Heart right ventricle (tissue), 16 donors: ENCODE measurements at regions not wholly inside any gene's neighbourhood (a gene's known extent, or its start where the extent isn't known, plus 50 kb on each side); places are given as distances from the start of the nearest gene placed in this dataset.

Experiments used
- ATAC-seq, 8 donors: fragments of 200-7000 bp; cut with Tn5 transposase; one replicate each; pipeline ENCODE4 v1.9.1; 2020; ENCODE audit warnings: mild to moderate bottlenecking in 8 of 8, moderate library complexity in 8 of 8, moderate number of reproducible peaks in 1 of 8
- DNase-seq, 2 donors: peaks; one replicate each; pipeline ENCODE4 v3.0.0-alpha.2; 2020
- H3K27ac ChIP-seq, 10 donors: fragments of 200-600 bp; sonication (generic) in 2 of 10; one replicate each; pipeline versions ENCODE4 v1.5.0 to v1.8.0; 2020 to 2022; ENCODE audit warnings: mild to moderate bottlenecking in 3 of 10
- H3K27me3 ChIP-seq, 7 donors: fragments of 200-600 bp; one replicate each; pipeline ENCODE4 v1.8.0; 2021 to 2022; ENCODE audit warnings: mild to moderate bottlenecking in 2 of 7
- H3K36me3 ChIP-seq, 9 donors: fragments of 200-600 bp; sonication (generic) in 1 of 9; one replicate each; pipeline versions ENCODE4 v1.5.0 to v1.8.0; 2020 to 2022; ENCODE audit warnings: mild to moderate bottlenecking in 2 of 9
- H3K4me1 ChIP-seq, 9 donors: fragments of 200-600 bp; sonication (generic) in 1 of 9; one replicate each; pipeline versions ENCODE4 v1.5.0 to v1.8.0; 2020 to 2022; ENCODE audit warnings: mild to moderate bottlenecking in 4 of 9
- H3K4me3 ChIP-seq, 10 donors: fragments of 200-600 bp; sonication (generic) in 2 of 10; one replicate each; pipeline versions ENCODE4 v1.5.0 to v1.8.0; 2020 to 2022; ENCODE audit warnings: mild to moderate bottlenecking in 7 of 10, moderate library complexity in 2 of 10
- H3K9me3 ChIP-seq, 11 donors: fragments of 200-600 bp in 10 of 11; sonication (generic) in 2 of 11; one replicate each; pipeline versions ENCODE4 v1.5.0 to v1.8.0; 2013 to 2022; ENCODE audit warnings: mild to moderate bottlenecking in 2 of 11, control low read depth in 1 of 11, moderate library complexity in 1 of 11
- WGBS, 2 donors: extraction: QIAGEN DNeasy Blood & Tissue Kit; methylation state at CpG; one replicate each; pipeline ENCODE4 v1.1.7; 2013; ENCODE audit warnings: inconsistent platforms in 1 of 2; 5-methylcytosine and 5-hydroxymethylcytosine counted together
- intact Hi-C, 10 donors: fragments of 100-400 bp; cut with DNase I; formaldehyde crosslinking; loops; one replicate each; pipeline versions ENCODE4 v1.11.1 to v1.14.2; 2022
- TF ChIP-seq, protein P1 (sequence below), 9 donors: fragments of 200-600 bp; sonication (generic) in 2 of 9; IDR thresholded peaks; one replicate each; pipeline versions ENCODE4 v1.5.0 to v1.8.0; 2021 to 2022; ENCODE audit warnings: antibody characterized with exemption in 9 of 9, mild to moderate bottlenecking in 5 of 9, moderate library complexity in 1 of 9
- donor health status: Arrhythmogenic right ventricular cardiomyopathy.
- donor health status: ischemic (EF 13 %, LVEDD 7.1; RV severe dilation, severe dysfunction).
- donor health status: healthy with polysubstance abuse.
- donor health status: DM: no; HTN: yes; CAD: no.
- donor health status: DM: no; HTN: no; CAD: no.
- donor health status: ischemic (EF 25% LVEDD 6.9; RV normal size, moderate dysfunction).
- donor health status: ischemic (EF 25% LVEDD 5.7; RV mildly dilated, moderate dysfunction).
- donor health status: healthy.
- donor health status: DM: yes; HTN: yes; CAD: no.
- donor health status: Ischemic cardiomyopathy.
- donor health status: ischemic (EF 35%, LVEDD 5.7; RV mildly dilated, moderate dysfunction).
- donor health status: nonischemic (EF 11% LVEDD 7.7; RV severe dilation, severe dysfunction).
- donor health status: DM: yes; HTN: yes; CAD: no.
- donor health status: PGD.
- donor health status: ischemic (EF 29% LVEDD 5.4; RV normal size, mild dysfunction).
- donor health status: nonischemic (EF 23%, LVEDD 6.1; RV moderate dilation, normal function).

DNA sequence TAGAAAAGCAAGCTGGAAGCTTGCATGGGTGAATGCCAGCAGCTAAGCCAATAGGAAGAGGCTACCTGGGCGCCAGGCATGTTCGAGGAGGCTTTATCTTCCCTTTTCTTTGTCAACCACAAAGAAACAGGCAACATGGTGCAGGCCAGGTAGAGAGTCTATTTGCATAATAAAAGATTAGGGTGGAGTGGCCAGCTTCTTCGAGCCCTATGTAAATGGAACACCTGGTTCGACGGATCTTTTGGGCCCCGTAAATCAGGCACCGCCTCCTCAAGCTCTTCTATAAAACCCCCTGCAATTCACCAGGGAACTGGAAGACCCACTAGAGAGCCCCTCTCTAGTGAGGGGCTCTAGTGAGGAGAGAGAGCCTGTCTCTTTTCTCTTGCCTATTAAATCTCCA is 1106.2 kb upstream of the CELF2 start:
- intact Hi-C loops, result no loop called here
- no peak overlapping the region for H3K27ac ChIP-seq
- H3K4me1 ChIP-seq, result no peaks in the 10 kb centered on the region
- H3K4me3 ChIP-seq, result no peak overlapping the region
- no peaks in the 10 kb centered on the region for H3K27me3 ChIP-seq
- no peaks in the 10 kb centered on the region for H3K36me3 ChIP-seq
- TF ChIP-seq, protein P1, sequence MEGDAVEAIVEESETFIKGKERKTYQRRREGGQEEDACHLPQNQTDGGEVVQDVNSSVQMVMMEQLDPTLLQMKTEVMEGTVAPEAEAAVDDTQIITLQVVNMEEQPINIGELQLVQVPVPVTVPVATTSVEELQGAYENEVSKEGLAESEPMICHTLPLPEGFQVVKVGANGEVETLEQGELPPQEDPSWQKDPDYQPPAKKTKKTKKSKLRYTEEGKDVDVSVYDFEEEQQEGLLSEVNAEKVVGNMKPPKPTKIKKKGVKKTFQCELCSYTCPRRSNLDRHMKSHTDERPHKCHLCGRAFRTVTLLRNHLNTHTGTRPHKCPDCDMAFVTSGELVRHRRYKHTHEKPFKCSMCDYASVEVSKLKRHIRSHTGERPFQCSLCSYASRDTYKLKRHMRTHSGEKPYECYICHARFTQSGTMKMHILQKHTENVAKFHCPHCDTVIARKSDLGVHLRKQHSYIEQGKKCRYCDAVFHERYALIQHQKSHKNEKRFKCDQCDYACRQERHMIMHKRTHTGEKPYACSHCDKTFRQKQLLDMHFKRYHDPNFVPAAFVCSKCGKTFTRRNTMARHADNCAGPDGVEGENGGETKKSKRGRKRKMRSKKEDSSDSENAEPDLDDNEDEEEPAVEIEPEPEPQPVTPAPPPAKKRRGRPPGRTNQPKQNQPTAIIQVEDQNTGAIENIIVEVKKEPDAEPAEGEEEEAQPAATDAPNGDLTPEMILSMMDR (IDR thresholded peaks at IDR 0.05), result no peak
- WGBS, 2 donors, result 85 to 86% methylated on average over 7 of the region's 7 CpGs
- DNase-seq, result no peak
- ATAC-seq, result no peak
- peaks cover 0 to 11% (median 2%) of the 10 kb centered on the region in 11 donors for H3K9me3 ChIP-seq

DNA sequence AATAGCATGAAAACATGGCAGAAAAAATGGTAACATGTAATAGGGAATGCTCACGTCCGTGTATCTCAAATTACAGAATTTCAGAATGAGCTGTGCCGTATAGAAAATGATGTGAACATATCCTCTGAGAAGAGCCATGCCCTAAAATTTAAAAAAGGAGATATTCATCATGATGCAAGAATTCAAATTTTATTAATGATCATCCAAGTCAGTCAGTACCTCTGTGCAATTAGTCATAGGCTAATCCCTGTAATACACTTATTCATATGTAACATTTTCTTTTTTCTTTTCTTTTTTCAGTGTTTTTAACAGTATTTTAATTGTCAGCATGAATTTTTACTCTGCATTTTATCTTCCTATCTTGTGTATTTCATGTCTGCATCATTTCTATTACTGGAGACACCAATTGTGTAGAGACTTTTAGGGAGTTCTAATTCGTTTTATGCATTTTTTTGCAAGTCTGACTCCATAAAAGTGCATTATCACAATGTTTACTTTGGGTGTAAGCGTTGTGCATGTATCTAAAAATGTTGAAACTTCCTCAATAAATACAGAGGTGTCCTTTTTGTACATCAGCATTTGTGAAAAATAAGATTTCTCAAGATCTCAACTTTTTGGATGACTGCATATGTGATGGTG is 1103.7 kb upstream of the CELF2 start:
- H3K9me3 ChIP-seq, result peaks cover 0 to 2% (median 0%) of the 10 kb centered on the region in 11 donors
- intact Hi-C loops, result no loop called here
- H3K4me1 ChIP-seq, result no peaks in the 10 kb centered on the region
- H3K27me3 ChIP-seq, result no peaks in the 10 kb centered on the region
- DNase-seq, result no peak
- no peaks in the 10 kb centered on the region for H3K36me3 ChIP-seq
- WGBS, 2 donors, result 64 to 69% methylated on average over 5 of the region's 5 CpGs
- TF ChIP-seq, protein P1 (IDR thresholded peaks at IDR 0.05), result no peak
- H3K27ac ChIP-seq, result no peak overlapping the region
- H3K4me3 ChIP-seq, result no peak overlapping the region
- no peak for ATAC-seq

DNA sequence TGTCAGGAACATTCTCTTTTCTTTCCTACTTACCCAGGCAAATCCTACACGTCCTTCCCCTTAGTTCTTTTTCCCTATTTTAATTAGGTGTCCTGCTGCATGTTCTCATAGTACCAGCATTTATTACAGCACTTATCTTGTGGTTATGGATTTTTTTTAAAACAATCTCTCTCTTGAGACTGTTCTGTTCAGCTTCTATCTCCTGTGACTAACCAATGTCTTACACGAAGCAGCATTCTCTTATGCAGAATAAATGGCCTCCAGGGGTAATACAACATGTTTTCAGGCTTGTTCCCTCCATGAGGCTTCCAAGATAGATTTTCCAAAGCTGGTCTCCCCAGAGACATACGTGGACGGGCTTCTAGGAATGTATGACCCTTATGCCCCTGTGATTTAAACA is 1096.1 kb upstream of the CELF2 start:
- intact Hi-C loops, result loop anchor here in 1 of 10 donors (10.0 kb wide), 1 partner anchor 47 kb away; no protein-coding TSS in a partner anchor
- H3K9me3 ChIP-seq, result no peaks in the 10 kb centered on the region
- no peak overlapping the region for H3K27ac ChIP-seq
- no peak for ATAC-seq
- no peak for DNase-seq
- 36 to 45% methylated on average over 4 of the region's 4 CpGs for WGBS, 2 donors
- no peaks in the 10 kb centered on the region for H3K4me1 ChIP-seq
- TF ChIP-seq, protein P1 (IDR thresholded peaks at IDR 0.05), result no peak
- H3K36me3 ChIP-seq, result no peaks in the 10 kb centered on the region
- H3K4me3 ChIP-seq, result no peak overlapping the region
- peaks cover 0 to 4% (median 0%) of the 10 kb centered on the region in 7 donors for H3K27me3 ChIP-seq

DNA sequence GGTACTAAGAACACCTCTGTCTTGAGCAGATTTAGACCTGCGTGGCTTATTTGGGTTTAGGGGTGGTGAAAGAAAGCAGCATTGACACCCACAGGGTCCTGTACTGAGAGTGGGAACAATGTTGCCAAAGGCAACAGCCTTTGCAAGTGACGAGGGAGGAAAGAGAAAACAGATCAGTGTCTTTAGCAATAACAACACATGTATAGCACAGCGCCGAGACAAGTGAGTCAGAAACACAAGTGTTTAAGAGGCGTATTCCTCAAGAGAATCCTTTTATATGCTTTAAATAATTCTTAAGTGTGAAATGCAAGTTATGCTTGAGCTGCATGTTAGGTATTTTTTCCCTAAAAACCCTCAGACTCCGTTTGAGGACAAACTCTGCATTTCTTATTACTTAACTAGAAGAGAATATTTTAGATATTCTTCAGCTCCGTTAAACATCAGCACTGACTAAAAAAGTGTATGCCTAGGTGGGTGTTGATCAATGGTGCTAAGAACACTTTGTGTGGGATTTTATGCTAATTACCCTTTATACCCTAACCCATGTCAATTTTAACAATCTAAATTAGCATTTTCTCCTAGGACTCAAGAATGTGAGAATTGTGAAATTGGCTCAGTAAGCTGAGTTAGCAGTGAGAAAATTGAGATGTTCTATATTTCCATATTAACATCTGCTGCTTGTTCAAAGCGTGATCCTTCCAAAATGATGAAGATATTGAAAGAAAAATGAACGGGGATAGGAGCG is 1095.4 kb upstream of the CELF2 start:
- H3K36me3 ChIP-seq, result no peaks in the 10 kb centered on the region
- intact Hi-C loops, result loop anchor here in 1 of 10 donors (10.0 kb wide), 1 partner anchor 47 kb away; no protein-coding TSS in a partner anchor
- ATAC-seq, result no peak
- H3K9me3 ChIP-seq, result no peaks in the 10 kb centered on the region
- H3K27me3 ChIP-seq, result peaks cover 0 to 4% (median 0%) of the 10 kb centered on the region in 7 donors
- no peak for DNase-seq
- H3K27ac ChIP-seq, result no peak overlapping the region
- H3K4me1 ChIP-seq, result no peaks in the 10 kb centered on the region
- WGBS, 2 donors, result 72 to 75% methylated on average over 10 of the region's 10 CpGs
- TF ChIP-seq, protein P1 (IDR thresholded peaks at IDR 0.05), result no peak
- H3K4me3 ChIP-seq, result no peak overlapping the region
